ENCODE measurements at regions not wholly inside any gene's neighbourhood (a gene's known extent, or its start where the extent isn't known, plus 50 kb on each side); places are given as distances from the start of the nearest gene placed in this dataset.

- no peaks in the 10 kb centered on the region for H3K36me3 Mint-ChIP-seq
- Histone ChIP-seq H3K4me1 (ENCODE audit: control insufficient read depth, insufficient read depth, low read length, poor library complexity, severe bottlenecking) (no peaks in the 10 kb centered on the region), H3K36me3 (ENCODE audit: control insufficient read depth, insufficient read depth, low read length) (no peaks in the 10 kb centered on the region), H3K9me3 (ENCODE audit: control insufficient read depth in 2 of 2, low read length in 2 of 2) (no peaks in the 10 kb centered on the region), H3K27me3 (ENCODE audit: control insufficient read depth, insufficient read depth, low read length) (no peaks in the 10 kb centered on the region), H3K4me3 (ENCODE audit: low read depth, low read length) (no peak overlapping the region), H3K27ac (ENCODE audit: insufficient read depth, low read length, poor library complexity, severe bottlenecking) (no peak overlapping the region)
- H3K4me1 Mint-ChIP-seq, result no peaks in the 10 kb centered on the region
- ATAC-seq (ENCODE audit: low read depth in 2 of 2) (no peak), DNase-seq (peak in 1 of 3 donors; percentile 12)
- H3K4me3 Mint-ChIP-seq, result no peak overlapping the region
- peaks cover 0 to 3% (median 0%) of the 10 kb centered on the region in 7 donors for H3K9me3 Mint-ChIP-seq
- H3K27ac Mint-ChIP-seq, result no peak overlapping the region
- H3K27me3 Mint-ChIP-seq, result no peaks in the 10 kb centered on the region
Observed at GRCh38 chr6:73969971-73970970, 274.3 kb downstream of the CD109 start.

GRCh38 chr6:73968221-73968757, 272.3 kb downstream of the CD109 start:
- Histone ChIP-seq H3K27me3 (ENCODE audit: control insufficient read depth, insufficient read depth, low read length) (no peaks in the 10 kb centered on the region), H3K4me3 (ENCODE audit: low read depth, low read length) (no peak overlapping the region), H3K9me3 (ENCODE audit: control insufficient read depth in 2 of 2, low read length in 2 of 2) (no peaks in the 10 kb centered on the region), H3K36me3 (ENCODE audit: control insufficient read depth, insufficient read depth, low read length) (no peaks in the 10 kb centered on the region), H3K4me1 (ENCODE audit: control insufficient read depth, insufficient read depth, low read length, poor library complexity, severe bottlenecking) (no peaks in the 10 kb centered on the region), H3K27ac (ENCODE audit: insufficient read depth, low read length, poor library complexity, severe bottlenecking) (no peak overlapping the region)
- Mint-ChIP-seq H3K36me3 (no peaks in the 10 kb centered on the region), H3K27me3 (no peaks in the 10 kb centered on the region), H3K4me1 (no peaks in the 10 kb centered on the region), H3K4me3 (no peak overlapping the region), H3K27ac (no peak overlapping the region), H3K9me3 (peaks cover 0 to 3% (median 0%) of the 10 kb centered on the region in 7 donors)
- DNase-seq, result no peak
- no peak for ATAC-seq (ENCODE audit: low read depth in 2 of 2)

DNA sequence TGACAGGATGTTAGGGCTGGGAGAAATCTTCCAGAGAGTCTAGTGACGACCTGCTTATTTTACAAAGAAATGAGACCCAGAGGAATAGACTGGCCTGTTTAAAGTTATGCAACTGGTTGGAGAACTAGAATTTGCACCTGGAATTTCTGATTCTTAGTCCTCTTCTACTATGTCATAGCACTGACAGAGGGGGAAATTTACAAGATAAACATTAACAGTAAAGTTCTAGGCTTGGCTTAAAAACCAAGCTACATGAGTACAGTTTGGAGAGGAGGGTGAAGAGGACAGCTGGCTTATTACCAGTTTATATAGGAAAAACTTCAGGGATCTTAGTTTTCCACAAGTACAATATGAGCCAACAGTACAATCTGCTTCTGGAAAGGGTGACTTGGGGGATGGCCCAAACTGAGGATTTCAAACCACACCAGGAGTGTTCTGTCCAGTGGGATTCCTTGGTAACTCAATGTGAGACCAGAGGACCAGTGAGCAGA, 269.6 kb downstream of the CD109 start:
- no peaks in the 10 kb centered on the region for H3K36me3 Mint-ChIP-seq
- no peaks in the 10 kb centered on the region for H3K27me3 Mint-ChIP-seq
- no peaks in the 10 kb centered on the region for H3K4me1 ChIP-seq (ENCODE audit: control insufficient read depth, insufficient read depth, low read length, poor library complexity, severe bottlenecking)
- no peaks in the 10 kb centered on the region for H3K9me3 ChIP-seq (ENCODE audit: control insufficient read depth in 2 of 2, low read length in 2 of 2)
- no peaks in the 10 kb centered on the region for H3K36me3 ChIP-seq (ENCODE audit: control insufficient read depth, insufficient read depth, low read length)
- H3K4me3 Mint-ChIP-seq, result no peak overlapping the region
- no peaks in the 10 kb centered on the region for H3K4me1 Mint-ChIP-seq
- H3K9me3 Mint-ChIP-seq, result peaks cover 0 to 3% (median 0%) of the 10 kb centered on the region in 7 donors
- DNase-seq (no peak), ATAC-seq (ENCODE audit: low read depth in 2 of 2) (peak in 1 of 2 donors; percentile 12)
- H3K4me3 ChIP-seq (ENCODE audit: low read depth, low read length), result no peak overlapping the region
- H3K27ac Mint-ChIP-seq, result no peak overlapping the region
- no peaks in the 10 kb centered on the region for H3K27me3 ChIP-seq (ENCODE audit: control insufficient read depth, insufficient read depth, low read length)
- no peak overlapping the region for H3K27ac ChIP-seq (ENCODE audit: insufficient read depth, low read length, poor library complexity, severe bottlenecking)

DNA sequence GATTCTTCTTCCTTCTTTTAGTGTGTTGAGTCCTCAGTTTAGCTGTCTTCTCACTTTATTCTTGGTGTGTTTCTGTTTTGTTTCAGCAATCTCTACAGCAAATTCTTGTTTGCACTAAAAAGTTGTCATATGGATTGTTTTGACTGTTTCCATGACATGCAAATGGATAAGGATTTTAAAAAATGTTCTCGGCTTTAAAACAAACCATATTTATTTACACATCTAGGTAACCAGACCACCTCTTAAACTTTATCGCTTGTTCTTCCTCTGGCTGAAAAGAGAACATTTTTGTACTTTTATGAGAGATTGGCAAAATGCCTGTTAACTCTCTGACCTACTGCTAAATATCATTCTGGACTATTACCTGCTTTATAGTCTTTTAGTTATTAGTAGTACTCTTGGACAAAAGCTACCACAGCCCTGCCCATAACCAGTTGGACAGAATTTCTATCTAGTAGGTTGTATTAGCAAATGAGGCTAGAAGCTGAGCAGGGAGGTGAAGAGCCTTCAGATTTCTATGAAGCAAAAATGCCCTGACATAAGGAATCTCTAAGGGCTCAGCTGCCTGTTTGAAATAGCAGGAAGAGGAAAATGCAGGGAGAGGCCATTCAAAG, 268.3 kb downstream of the CD109 start:
- H3K27me3 Mint-ChIP-seq, result no peaks in the 10 kb centered on the region
- no peaks in the 10 kb centered on the region for H3K27me3 ChIP-seq (ENCODE audit: control insufficient read depth, insufficient read depth, low read length)
- H3K4me3 Mint-ChIP-seq, result no peak overlapping the region
- H3K36me3 ChIP-seq (ENCODE audit: control insufficient read depth, insufficient read depth, low read length), result no peaks in the 10 kb centered on the region
- no peaks in the 10 kb centered on the region for H3K36me3 Mint-ChIP-seq
- H3K9me3 Mint-ChIP-seq, result peaks cover 0 to 3% (median 0%) of the 10 kb centered on the region in 7 donors
- DNase-seq (no peak), ATAC-seq (ENCODE audit: low read depth in 2 of 2) (no peak)
- no peaks in the 10 kb centered on the region for H3K4me1 ChIP-seq (ENCODE audit: control insufficient read depth, insufficient read depth, low read length, poor library complexity, severe bottlenecking)
- H3K27ac ChIP-seq (ENCODE audit: insufficient read depth, low read length, poor library complexity, severe bottlenecking), result no peak overlapping the region
- H3K27ac Mint-ChIP-seq, result no peak overlapping the region
- H3K4me1 Mint-ChIP-seq, result no peaks in the 10 kb centered on the region
- H3K4me3 ChIP-seq (ENCODE audit: low read depth, low read length), result no peak overlapping the region
- H3K9me3 ChIP-seq (ENCODE audit: control insufficient read depth in 2 of 2, low read length in 2 of 2), result no peaks in the 10 kb centered on the region

GRCh38 chr6:73962884-73963283, 266.9 kb downstream of the CD109 start:
- Mint-ChIP-seq H3K4me1 (no peaks in the 10 kb centered on the region), H3K36me3 (no peaks in the 10 kb centered on the region), H3K9me3 (peaks cover 0 to 3% (median 0%) of the 10 kb centered on the region in 7 donors), H3K27me3 (no peaks in the 10 kb centered on the region), H3K27ac (no peak overlapping the region), H3K4me3 (no peak overlapping the region)
- H3K9me3 ChIP-seq (ENCODE audit: control insufficient read depth in 2 of 2, low read length in 2 of 2), result no peaks in the 10 kb centered on the region
- H3K27ac ChIP-seq (ENCODE audit: insufficient read depth, low read length, poor library complexity, severe bottlenecking), result no peak overlapping the region
- DNase-seq, result no peak
- no peak overlapping the region for H3K4me3 ChIP-seq (ENCODE audit: low read depth, low read length)
- H3K36me3 ChIP-seq (ENCODE audit: control insufficient read depth, insufficient read depth, low read length), result no peaks in the 10 kb centered on the region
- H3K27me3 ChIP-seq (ENCODE audit: control insufficient read depth, insufficient read depth, low read length), result no peaks in the 10 kb centered on the region
- no peak for ATAC-seq (ENCODE audit: low read depth in 2 of 2)
- H3K4me1 ChIP-seq (ENCODE audit: control insufficient read depth, insufficient read depth, low read length, poor library complexity, severe bottlenecking), result no peaks in the 10 kb centered on the region

- Mint-ChIP-seq H3K9me3 (peaks cover 0 to 6% (median 0%) of the 10 kb centered on the region in 7 donors), H3K36me3 (no peaks in the 10 kb centered on the region)
- no peaks in the 10 kb centered on the region for H3K9me3 ChIP-seq (ENCODE audit: control insufficient read depth in 2 of 2, low read length in 2 of 2)
Observed at GRCh38 chr6:73956305-73956704, 260.3 kb downstream of the CD109 start.

DNA sequence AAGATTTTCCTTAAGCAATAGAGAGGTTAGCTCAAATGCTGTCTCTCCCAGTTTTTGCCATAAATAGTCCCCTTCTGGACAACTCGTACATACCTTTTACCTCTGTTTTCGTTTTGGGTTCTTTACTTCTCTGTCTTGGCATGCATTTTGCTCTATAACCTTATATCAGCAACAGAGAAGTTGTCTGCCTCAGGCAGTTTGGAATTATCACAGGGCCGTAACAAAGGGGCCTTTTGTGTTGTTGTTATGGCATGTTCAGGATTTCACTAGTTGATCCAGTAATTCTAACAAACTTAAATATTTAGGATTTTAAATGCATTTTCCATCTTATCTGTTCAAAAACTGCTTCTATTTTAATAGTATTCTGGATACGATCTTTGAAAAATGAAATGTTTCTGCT, 259.8 kb downstream of the CD109 start:
- no peaks in the 10 kb centered on the region for H3K27me3 Mint-ChIP-seq
- Histone ChIP-seq H3K4me1 (ENCODE audit: control insufficient read depth, insufficient read depth, low read length, poor library complexity, severe bottlenecking) (no peaks in the 10 kb centered on the region), H3K4me3 (ENCODE audit: low read depth, low read length) (no peak overlapping the region), H3K27me3 (ENCODE audit: control insufficient read depth, insufficient read depth, low read length) (no peaks in the 10 kb centered on the region), H3K27ac (ENCODE audit: insufficient read depth, low read length, poor library complexity, severe bottlenecking) (no peak overlapping the region), H3K9me3 (ENCODE audit: control insufficient read depth in 2 of 2, low read length in 2 of 2) (no peaks in the 10 kb centered on the region), H3K36me3 (ENCODE audit: control insufficient read depth, insufficient read depth, low read length) (no peaks in the 10 kb centered on the region)
- H3K9me3 Mint-ChIP-seq, result peaks cover 0 to 7% (median 0%) of the 10 kb centered on the region in 7 donors
- H3K27ac Mint-ChIP-seq, result no peak overlapping the region
- H3K4me3 Mint-ChIP-seq, result no peak overlapping the region
- no peak for ATAC-seq (ENCODE audit: low read depth in 2 of 2)
- H3K4me1 Mint-ChIP-seq, result no peaks in the 10 kb centered on the region
- DNase-seq, result no peak
- no peaks in the 10 kb centered on the region for H3K36me3 Mint-ChIP-seq

More at GRCh38 chr6:73956305-73956704, 260.3 kb downstream of the CD109 start:
- Histone ChIP-seq H3K4me3 (ENCODE audit: low read depth, low read length) (no peak overlapping the region), H3K27ac (ENCODE audit: insufficient read depth, low read length, poor library complexity, severe bottlenecking) (no peak overlapping the region), H3K27me3 (ENCODE audit: control insufficient read depth, insufficient read depth, low read length) (no peaks in the 10 kb centered on the region), H3K4me1 (ENCODE audit: control insufficient read depth, insufficient read depth, low read length, poor library complexity, severe bottlenecking) (no peaks in the 10 kb centered on the region), H3K36me3 (ENCODE audit: control insufficient read depth, insufficient read depth, low read length) (no peaks in the 10 kb centered on the region)
- H3K27ac Mint-ChIP-seq, result no peak overlapping the region
- no peaks in the 10 kb centered on the region for H3K4me1 Mint-ChIP-seq
- DNase-seq (no peak), ATAC-seq (ENCODE audit: low read depth in 2 of 2) (no peak)
- no peak overlapping the region for H3K4me3 Mint-ChIP-seq
- H3K27me3 Mint-ChIP-seq, result no peaks in the 10 kb centered on the region

Data from CD4-positive, CD25-positive, alpha-beta regulatory T cell (primary cell).